Colonic mucosa (tissue), 4 donors: ENCODE measurements at regions not wholly inside any gene's neighbourhood (a gene's known extent, or its start where the extent isn't known, plus 50 kb on each side); places are given as distances from the start of the nearest gene placed in this dataset.

Experiments used
- DNase-seq: peaks from one replicate; pipeline ENCODE4 v3.0.0-alpha.2; 2020
- H3K27ac ChIP-seq: fragments of 200-600 bp; one replicate; pipeline ENCODE4 v1.8.0; 2021
- H3K27me3 ChIP-seq: fragments of 200-600 bp; one replicate; pipeline ENCODE4 v1.8.0; 2021
- H3K36me3 ChIP-seq: fragments of 200-600 bp; one replicate; pipeline ENCODE4 v1.8.0; 2021
- H3K4me1 ChIP-seq: fragments of 200-600 bp; one replicate; pipeline ENCODE4 v1.8.0; 2021; ENCODE audit warnings: mild to moderate bottlenecking
- H3K4me3 ChIP-seq: fragments of 200-600 bp; one replicate; pipeline ENCODE4 v1.8.0; 2021
- H3K9ac ChIP-seq, 2 donors: one replicate each; pipeline ENCODE4 v1.7.0; 2013; ENCODE audit warnings: control low read depth in 2 of 2, low read depth in 2 of 2, low read length in 2 of 2
- H3K9me3 ChIP-seq: fragments of 200-600 bp; one replicate; pipeline ENCODE4 v1.8.0; 2021
- CTCF ChIP-seq: fragments of 200-600 bp; IDR thresholded peaks from one replicate; pipeline ENCODE4 v1.8.0; 2022; ENCODE audit warnings: antibody characterized with exemption, mild to moderate bottlenecking
- intact Hi-C: fragments of 100-400 bp; cut with DNase I; formaldehyde crosslinking; loops from one replicate; pipeline ENCODE4 v1.14.1; 2022
- donor health status: healthy.
- donor health status: DM: no; HTN: no; CAD: no.
- donor health status: DM: no; HTN: no; CAD: no.

GRCh38 chr1:75984781-75985180, 52.6 kb upstream of the ASB17 start:
- no peak for TF ChIP-seq CTCF
- Histone ChIP-seq H3K36me3 (no peaks in the 10 kb centered on the region), H3K9ac (no peak overlapping the region), H3K4me1 (no peaks in the 10 kb centered on the region), H3K9me3 (no peaks in the 10 kb centered on the region), H3K27me3 (no peaks in the 10 kb centered on the region), H3K27ac (no peak overlapping the region), H3K4me3 (no peak overlapping the region)
- intact Hi-C loops: no loop called here
- DNase-seq: no peak

- Histone ChIP-seq H3K36me3 (no peaks in the 10 kb centered on the region), H3K27me3 (no peaks in the 10 kb centered on the region), H3K4me1 (no peaks in the 10 kb centered on the region), H3K9me3 (no peaks in the 10 kb centered on the region), H3K9ac (no peak overlapping the region), H3K4me3 (no peak overlapping the region), H3K27ac (no peak overlapping the region)
- TF ChIP-seq CTCF: no peak
- DNase-seq: no peak
- intact Hi-C loops: no loop called here
Measured at GRCh38 chr1:75985827-75986226, 53.6 kb upstream of the ASB17 start.

DNA sequence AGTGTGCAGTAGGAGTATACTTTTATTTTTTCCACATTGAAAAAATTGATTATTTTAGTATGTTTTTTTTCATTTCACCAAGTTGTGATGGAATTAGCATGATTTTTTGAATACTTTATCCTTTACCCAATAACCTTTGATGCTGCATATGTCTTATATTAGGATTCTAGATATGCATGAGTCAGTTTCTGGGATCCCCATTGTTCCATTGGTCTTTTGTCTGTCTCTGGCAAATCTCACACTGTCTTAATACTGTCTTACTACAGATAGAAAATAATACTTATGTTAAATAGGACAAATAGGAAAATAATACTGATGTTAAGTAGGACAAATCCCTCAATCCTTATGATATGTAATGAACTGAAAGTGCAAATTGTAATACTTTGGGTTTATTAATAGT, 54.3 kb upstream of the ASB17 start:
- Histone ChIP-seq H3K4me1 (no peaks in the 10 kb centered on the region), H3K9me3 (no peaks in the 10 kb centered on the region), H3K27ac (no peak overlapping the region), H3K27me3 (no peaks in the 10 kb centered on the region), H3K4me3 (no peak overlapping the region), H3K9ac (no peak overlapping the region), H3K36me3 (no peaks in the 10 kb centered on the region)
- DNase-seq: no peak
- no peak for TF ChIP-seq CTCF
- intact Hi-C loops: no loop called here

DNA sequence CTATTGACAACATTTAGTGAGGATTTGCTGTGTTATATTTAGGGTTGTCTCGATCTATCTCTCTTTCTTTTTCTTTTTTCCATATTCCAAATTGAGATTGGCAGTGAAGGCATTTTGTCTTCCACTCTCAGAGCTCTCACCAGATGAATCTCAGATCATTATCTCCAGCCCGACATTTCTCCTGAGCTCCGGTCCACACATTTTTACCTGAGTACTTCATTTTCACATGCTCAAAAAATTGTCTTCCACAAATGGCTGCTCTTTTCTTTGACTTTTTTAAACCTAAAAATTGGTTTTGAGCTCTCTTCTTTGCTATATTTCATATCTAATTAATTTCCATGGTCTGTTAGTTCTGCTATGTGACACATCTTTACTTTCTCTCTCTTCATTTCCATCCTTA, 56.9 kb upstream of the ASB17 start:
- no peak for TF ChIP-seq CTCF
- H3K27me3 ChIP-seq: no peaks in the 10 kb centered on the region
- no peak overlapping the region for H3K27ac ChIP-seq
- H3K9me3 ChIP-seq: no peaks in the 10 kb centered on the region
- intact Hi-C loops: no loop called here
- no peak for DNase-seq
- H3K9ac ChIP-seq: no peak overlapping the region
- no peaks in the 10 kb centered on the region for H3K36me3 ChIP-seq
- H3K4me3 ChIP-seq: no peak overlapping the region
- H3K4me1 ChIP-seq: no peaks in the 10 kb centered on the region

- no peaks in the 10 kb centered on the region for H3K27me3 ChIP-seq
- intact Hi-C loops: loop anchor here (5.0 to 10.0 kb wide), 2 partner anchors 162 to 344 kb away; no protein-coding TSS in a partner anchor
- H3K9me3 ChIP-seq: no peaks in the 10 kb centered on the region
- no peak for TF ChIP-seq CTCF
- no peak for DNase-seq
- H3K9ac ChIP-seq: no peak overlapping the region
- H3K4me1 ChIP-seq: no peaks in the 10 kb centered on the region
- no peak overlapping the region for H3K4me3 ChIP-seq
- no peaks in the 10 kb centered on the region for H3K36me3 ChIP-seq
- H3K27ac ChIP-seq: no peak overlapping the region
Measured at GRCh38 chr1:75990686-75991085, 58.5 kb upstream of the ASB17 start.
